ENCODE measurements at regions not wholly inside any gene's neighbourhood (a gene's known extent, or its start where the extent isn't known, plus 50 kb on each side); places are given as distances from the start of the nearest gene placed in this dataset.

DNA sequence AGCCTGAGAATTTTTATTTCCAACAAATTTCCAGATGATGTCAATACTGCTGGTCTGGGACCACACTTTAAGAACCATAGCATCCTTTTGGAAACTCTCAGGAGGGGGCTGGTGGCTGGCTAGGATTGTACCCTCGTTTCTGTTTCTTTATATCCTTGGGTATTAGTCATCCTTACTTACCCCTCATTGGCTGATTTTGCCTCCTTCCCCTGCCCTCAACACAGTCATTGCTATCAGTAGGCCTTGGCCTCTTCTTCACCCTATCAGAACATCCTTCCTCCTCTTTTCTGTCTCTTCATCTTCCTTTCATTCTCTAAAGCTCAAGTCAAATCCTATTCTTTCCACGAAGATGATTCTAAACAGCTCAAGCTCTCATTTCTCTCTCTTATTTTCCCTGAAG is 148.5 kb downstream of the ELOVL4 start:
- DNase-seq, result no peak
- H3K27ac Mint-ChIP-seq, result no peak overlapping the region
- Histone ChIP-seq H3K4me3 (ENCODE audit: low read length in 2 of 2) (no peak overlapping the region), H3K36me3 (ENCODE audit: insufficient read depth, low read length) (no peaks in the 10 kb centered on the region), H3K27me3 (ENCODE audit: insufficient read depth, low read length) (no peaks in the 10 kb centered on the region), H3K4me1 (ENCODE audit: insufficient read depth, low read length) (no peaks in the 10 kb centered on the region), H3K27ac (ENCODE audit: low read depth, low read length) (no peak overlapping the region), H3K9me3 (ENCODE audit: control insufficient read depth in 1 of 2, low read length in 2 of 2) (no peaks in the 10 kb centered on the region)
- H3K4me1 Mint-ChIP-seq, result peaks cover 0 to 5% (median 0%) of the 10 kb centered on the region in 4 donors
- intact Hi-C loops (cut with micrococcal nuclease), result no loop called here
- POLR2A ChIA-PET (ENCODE audit: partially characterized antibody), result no interaction called here
- no peaks in the 10 kb centered on the region for H3K36me3 Mint-ChIP-seq
- H3K4me3 Mint-ChIP-seq, result no peak overlapping the region
- H3K9me3 Mint-ChIP-seq, result no peaks in the 10 kb centered on the region
- CTCF ChIA-PET (ENCODE audit: partially characterized antibody), result interaction anchor here (1.8 kb wide), 1 partner anchor 11 kb away, joined by 6 read pairs; no protein-coding TSS in a partner anchor
- peaks cover 0 to 2% of the 10 kb centered on the region in 2 donors for H3K27me3 Mint-ChIP-seq

DNA sequence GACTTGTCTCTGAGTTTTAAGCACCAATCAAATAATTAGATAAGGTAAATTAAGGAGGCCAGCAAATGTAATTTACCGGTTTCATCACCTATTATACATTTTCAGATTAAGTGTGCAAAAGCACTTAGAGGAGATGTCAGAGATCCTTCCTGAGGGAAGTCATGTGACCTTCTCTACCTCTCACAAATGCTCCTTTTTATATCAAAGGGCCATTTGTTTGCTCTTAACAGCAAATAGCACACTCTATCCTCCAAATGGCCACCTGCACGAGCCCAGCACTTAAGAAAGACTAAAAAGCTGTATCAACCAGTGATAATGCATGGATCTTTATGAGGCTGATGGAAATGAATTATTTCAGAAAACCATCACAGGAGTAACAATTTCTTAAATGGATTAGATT is 149.4 kb downstream of the ELOVL4 start:
- Mint-ChIP-seq H3K9me3 (no peaks in the 10 kb centered on the region), H3K36me3 (no peaks in the 10 kb centered on the region), H3K27me3 (peaks cover 0 to 2% of the 10 kb centered on the region in 2 donors), H3K4me1 (peaks cover 0 to 5% (median 0%) of the 10 kb centered on the region in 4 donors), H3K27ac (no peak overlapping the region), H3K4me3 (no peak overlapping the region)
- H3K4me1 ChIP-seq (ENCODE audit: insufficient read depth, low read length), result no peaks in the 10 kb centered on the region
- no peaks in the 10 kb centered on the region for H3K9me3 ChIP-seq (ENCODE audit: control insufficient read depth in 1 of 2, low read length in 2 of 2)
- no peak overlapping the region for H3K27ac ChIP-seq (ENCODE audit: low read depth, low read length)
- no peaks in the 10 kb centered on the region for H3K36me3 ChIP-seq (ENCODE audit: insufficient read depth, low read length)
- ChIA-PET POLR2A (ENCODE audit: partially characterized antibody) (no interaction called here), CTCF (ENCODE audit: partially characterized antibody) (interaction anchor here (1.8 kb wide), 1 partner anchor 12 kb away, joined by 6 read pairs; no protein-coding TSS in a partner anchor)
- no peak overlapping the region for H3K4me3 ChIP-seq (ENCODE audit: low read length in 2 of 2)
- no peak for DNase-seq
- intact Hi-C loops (cut with micrococcal nuclease), result no loop called here
- no peaks in the 10 kb centered on the region for H3K27me3 ChIP-seq (ENCODE audit: insufficient read depth, low read length)

- Histone ChIP-seq H3K9me3 (ENCODE audit: control insufficient read depth in 1 of 2, low read length in 2 of 2) (no peaks in the 10 kb centered on the region), H3K36me3 (ENCODE audit: insufficient read depth, low read length) (no peaks in the 10 kb centered on the region), H3K4me3 (ENCODE audit: low read length in 2 of 2) (no peak overlapping the region), H3K4me1 (ENCODE audit: insufficient read depth, low read length) (no peaks in the 10 kb centered on the region), H3K27ac (ENCODE audit: low read depth, low read length) (no peak overlapping the region), H3K27me3 (ENCODE audit: insufficient read depth, low read length) (no peaks in the 10 kb centered on the region)
- ChIA-PET POLR2A (ENCODE audit: partially characterized antibody) (no interaction called here), CTCF (ENCODE audit: partially characterized antibody) (no interaction called here)
- Mint-ChIP-seq H3K27me3 (peaks cover 0 to 2% of the 10 kb centered on the region in 2 donors), H3K4me1 (peaks cover 0 to 5% (median 0%) of the 10 kb centered on the region in 4 donors), H3K4me3 (no peak overlapping the region), H3K36me3 (no peaks in the 10 kb centered on the region), H3K9me3 (no peaks in the 10 kb centered on the region), H3K27ac (no peak overlapping the region)
- intact Hi-C loops (cut with micrococcal nuclease), result no loop called here
- no peak for DNase-seq
These were observed 150.1 kb downstream of the ELOVL4 start for GRCh38 chr6:79797163-79797764.

GRCh38 chr6:79796197-79796596 is 151.2 kb downstream of the ELOVL4 start:
- Mint-ChIP-seq H3K27me3 (peaks cover 0 to 2% of the 10 kb centered on the region in 2 donors), H3K9me3 (no peaks in the 10 kb centered on the region), H3K4me1 (peaks cover 0 to 5% (median 0%) of the 10 kb centered on the region in 4 donors), H3K36me3 (no peaks in the 10 kb centered on the region), H3K4me3 (no peak overlapping the region), H3K27ac (no peak overlapping the region)
- Histone ChIP-seq H3K4me3 (ENCODE audit: low read length in 2 of 2) (no peak overlapping the region), H3K36me3 (ENCODE audit: insufficient read depth, low read length) (no peaks in the 10 kb centered on the region), H3K27ac (ENCODE audit: low read depth, low read length) (no peak overlapping the region), H3K27me3 (ENCODE audit: insufficient read depth, low read length) (no peaks in the 10 kb centered on the region), H3K4me1 (ENCODE audit: insufficient read depth, low read length) (no peaks in the 10 kb centered on the region), H3K9me3 (ENCODE audit: control insufficient read depth in 1 of 2, low read length in 2 of 2) (no peaks in the 10 kb centered on the region)
- no peak for DNase-seq
- intact Hi-C loops (cut with micrococcal nuclease), result no loop called here
- CTCF ChIA-PET (ENCODE audit: partially characterized antibody), result no interaction called here
- POLR2A ChIA-PET (ENCODE audit: partially characterized antibody), result no interaction called here

DNA sequence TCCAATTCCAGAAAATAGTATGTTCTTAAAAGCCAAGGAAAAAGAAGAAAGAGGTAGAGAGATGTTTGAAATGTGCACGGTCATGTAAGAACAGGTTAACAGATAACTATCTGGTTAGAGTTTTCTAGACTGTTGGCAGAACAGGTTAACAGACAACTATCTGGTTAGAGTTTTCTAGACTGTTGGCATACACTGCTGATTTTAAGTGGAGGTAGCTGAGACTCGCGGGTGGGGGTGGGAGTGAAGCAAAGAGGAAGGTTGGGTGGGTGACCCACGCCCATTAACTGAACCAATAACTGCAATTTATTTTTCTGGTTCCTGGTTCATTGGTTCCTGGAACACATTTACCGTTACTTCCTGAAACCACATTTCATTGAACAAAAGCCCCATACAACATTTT is 157.5 kb downstream of the ELOVL4 start:
- ChIA-PET POLR2A (ENCODE audit: partially characterized antibody) (no interaction called here), CTCF (ENCODE audit: partially characterized antibody) (interaction anchor here (1.8 kb wide), 1 partner anchor 12 kb away, joined by 7 read pairs; no protein-coding TSS in a partner anchor)
- no peak overlapping the region for H3K27ac ChIP-seq (ENCODE audit: low read depth, low read length)
- H3K4me3 ChIP-seq (ENCODE audit: low read length in 2 of 2), result no peak overlapping the region
- no peaks in the 10 kb centered on the region for H3K4me1 ChIP-seq (ENCODE audit: insufficient read depth, low read length)
- Mint-ChIP-seq H3K4me1 (no peaks in the 10 kb centered on the region), H3K4me3 (no peak overlapping the region), H3K27me3 (peaks cover 0 to 3% of the 10 kb centered on the region in 2 donors), H3K36me3 (no peaks in the 10 kb centered on the region), H3K27ac (no peak overlapping the region), H3K9me3 (no peaks in the 10 kb centered on the region)
- no peaks in the 10 kb centered on the region for H3K36me3 ChIP-seq (ENCODE audit: insufficient read depth, low read length)
- no peaks in the 10 kb centered on the region for H3K27me3 ChIP-seq (ENCODE audit: insufficient read depth, low read length)
- H3K9me3 ChIP-seq (ENCODE audit: control insufficient read depth in 1 of 2, low read length in 2 of 2), result no peaks in the 10 kb centered on the region
- no peak for DNase-seq
- intact Hi-C loops (cut with micrococcal nuclease), result no loop called here

DNA sequence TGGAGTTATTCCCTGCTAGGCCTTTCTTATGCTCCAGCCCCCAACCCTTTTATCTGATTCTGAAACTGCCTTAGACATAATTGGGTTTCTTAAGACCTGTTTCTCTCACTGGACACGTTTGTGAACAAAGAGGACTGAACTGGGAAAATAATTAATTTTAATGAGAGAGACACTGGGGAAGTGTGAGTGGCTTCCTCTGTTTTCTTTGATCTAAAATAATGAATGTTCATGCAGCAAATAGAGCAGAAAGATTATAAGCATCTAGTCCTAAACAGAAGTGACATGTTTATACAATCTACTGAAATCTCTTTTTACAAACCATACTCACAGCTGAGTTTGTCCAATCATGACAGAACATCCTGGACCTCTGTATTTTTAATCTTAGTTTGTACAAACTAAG is 157.6 kb downstream of the SH3BGRL2 start:
- H3K9me3 Mint-ChIP-seq, result no peaks in the 10 kb centered on the region
- no peaks in the 10 kb centered on the region for H3K4me1 ChIP-seq (ENCODE audit: insufficient read depth, low read length)
- DNase-seq, result no peak
- no peaks in the 10 kb centered on the region for H3K4me1 Mint-ChIP-seq
- peaks cover 0 to 4% of the 10 kb centered on the region in 2 donors for H3K27me3 Mint-ChIP-seq
- no peak overlapping the region for H3K27ac Mint-ChIP-seq
- intact Hi-C loops (cut with micrococcal nuclease), result no loop called here
- no peak overlapping the region for H3K4me3 ChIP-seq (ENCODE audit: low read length in 2 of 2)
- POLR2A ChIA-PET (ENCODE audit: partially characterized antibody), result no interaction called here
- no peaks in the 10 kb centered on the region for H3K9me3 ChIP-seq (ENCODE audit: control insufficient read depth in 1 of 2, low read length in 2 of 2)
- no peaks in the 10 kb centered on the region for H3K36me3 ChIP-seq (ENCODE audit: insufficient read depth, low read length)
- H3K4me3 Mint-ChIP-seq, result no peak overlapping the region
- H3K27me3 ChIP-seq (ENCODE audit: insufficient read depth, low read length), result no peaks in the 10 kb centered on the region
- CTCF ChIA-PET (ENCODE audit: partially characterized antibody), result interaction anchor here (1.4 to 1.7 kb wide), 2 partner anchors 11 to 13 kb away, joined by 3 to 5 read pairs; no protein-coding TSS in a partner anchor
- H3K27ac ChIP-seq (ENCODE audit: low read depth, low read length), result no peak overlapping the region
- H3K36me3 Mint-ChIP-seq, result no peaks in the 10 kb centered on the region

DNA sequence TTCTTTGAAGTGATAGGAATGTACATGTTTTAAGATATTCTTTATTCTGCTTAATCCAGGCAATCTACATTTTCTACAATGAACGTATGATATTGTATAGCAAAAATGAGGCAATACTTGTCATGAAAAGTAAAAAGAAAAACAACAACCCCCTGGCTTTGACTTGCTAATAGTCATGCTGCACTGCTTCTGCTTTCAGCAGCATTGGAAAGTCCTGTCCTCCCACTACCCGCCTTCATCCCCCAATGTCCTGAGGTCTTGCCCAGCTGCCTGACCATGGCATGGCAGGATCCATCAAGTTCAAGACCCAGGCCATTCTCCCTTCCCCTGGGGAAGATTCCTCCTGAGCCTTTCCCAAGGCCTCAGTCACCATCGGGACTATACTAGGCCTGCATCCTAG is 156.5 kb downstream of the SH3BGRL2 start:
- Histone ChIP-seq H3K9me3 (ENCODE audit: control insufficient read depth in 1 of 2, low read length in 2 of 2) (no peaks in the 10 kb centered on the region), H3K36me3 (ENCODE audit: insufficient read depth, low read length) (no peaks in the 10 kb centered on the region), H3K27me3 (ENCODE audit: insufficient read depth, low read length) (no peaks in the 10 kb centered on the region), H3K4me1 (ENCODE audit: insufficient read depth, low read length) (no peaks in the 10 kb centered on the region), H3K4me3 (ENCODE audit: low read length in 2 of 2) (no peak overlapping the region), H3K27ac (ENCODE audit: low read depth, low read length) (no peak overlapping the region)
- CTCF ChIA-PET (ENCODE audit: partially characterized antibody), result interaction anchor here (1.0 to 2.0 kb wide), 4 partner anchors 9 to 17 kb away, joined by 3 to 7 read pairs (median 4); no protein-coding TSS in a partner anchor
- Mint-ChIP-seq H3K9me3 (no peaks in the 10 kb centered on the region), H3K36me3 (no peaks in the 10 kb centered on the region), H3K4me3 (no peak overlapping the region), H3K27ac (no peak overlapping the region), H3K4me1 (no peaks in the 10 kb centered on the region), H3K27me3 (peaks cover 0 to 5% of the 10 kb centered on the region in 2 donors)
- intact Hi-C loops (cut with micrococcal nuclease), result no loop called here
- POLR2A ChIA-PET (ENCODE audit: partially characterized antibody), result no interaction called here
- DNase-seq, result no peak

Measured in CD4-positive, alpha-beta memory T cell (primary cell).